ENCODE measurements at regions not wholly inside any gene's neighbourhood (a gene's known extent, or its start where the extent isn't known, plus 50 kb on each side); places are given as distances from the start of the nearest gene placed in this dataset.

DNA sequence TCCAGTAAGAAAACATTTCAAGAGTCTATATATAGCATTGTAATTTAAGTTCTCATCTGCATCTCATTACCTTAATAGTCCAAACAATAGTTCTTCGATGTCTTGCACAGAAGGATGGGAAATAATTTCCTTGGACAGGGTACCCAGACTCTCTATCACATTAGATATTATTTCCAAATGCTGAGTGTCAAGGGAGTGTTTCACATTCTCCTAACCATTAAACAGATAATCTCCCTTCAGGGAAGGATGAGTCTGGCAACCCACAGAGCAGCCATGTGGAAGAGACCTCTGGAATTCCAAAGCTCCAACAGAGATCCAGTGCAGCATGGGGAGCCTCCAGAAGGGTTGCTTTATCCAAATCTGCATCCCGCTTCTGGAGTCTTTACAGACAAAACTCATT, 89.6 kb downstream of the FZD1 start:
- TF ChIP-seq, protein P1, sequence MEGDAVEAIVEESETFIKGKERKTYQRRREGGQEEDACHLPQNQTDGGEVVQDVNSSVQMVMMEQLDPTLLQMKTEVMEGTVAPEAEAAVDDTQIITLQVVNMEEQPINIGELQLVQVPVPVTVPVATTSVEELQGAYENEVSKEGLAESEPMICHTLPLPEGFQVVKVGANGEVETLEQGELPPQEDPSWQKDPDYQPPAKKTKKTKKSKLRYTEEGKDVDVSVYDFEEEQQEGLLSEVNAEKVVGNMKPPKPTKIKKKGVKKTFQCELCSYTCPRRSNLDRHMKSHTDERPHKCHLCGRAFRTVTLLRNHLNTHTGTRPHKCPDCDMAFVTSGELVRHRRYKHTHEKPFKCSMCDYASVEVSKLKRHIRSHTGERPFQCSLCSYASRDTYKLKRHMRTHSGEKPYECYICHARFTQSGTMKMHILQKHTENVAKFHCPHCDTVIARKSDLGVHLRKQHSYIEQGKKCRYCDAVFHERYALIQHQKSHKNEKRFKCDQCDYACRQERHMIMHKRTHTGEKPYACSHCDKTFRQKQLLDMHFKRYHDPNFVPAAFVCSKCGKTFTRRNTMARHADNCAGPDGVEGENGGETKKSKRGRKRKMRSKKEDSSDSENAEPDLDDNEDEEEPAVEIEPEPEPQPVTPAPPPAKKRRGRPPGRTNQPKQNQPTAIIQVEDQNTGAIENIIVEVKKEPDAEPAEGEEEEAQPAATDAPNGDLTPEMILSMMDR (IDR thresholded peaks at IDR 0.05) = no peak
- no peak for TF ChIP-seq EP300 (IDR thresholded peaks at IDR 0.05)
- TF ChIP-seq POLR2AphosphoS5 (IDR thresholded peaks at IDR 0.05) = no peak
